ENCODE measurements at regions not wholly inside any gene's neighbourhood (a gene's known extent, or its start where the extent isn't known, plus 50 kb on each side); places are given as distances from the start of the nearest gene placed in this dataset.

GRCh38 chr2:67977464-67977863, 85.3 kb downstream of the C1D start:
- peaks cover 0 to 11% (median 0%) of the 10 kb centered on the region in 4 donors for H3K9me3 ChIP-seq
- no peaks in the 10 kb centered on the region for H3K27me3 ChIP-seq
- no peak for TF ChIP-seq CTCF (IDR thresholded peaks at IDR 0.05)
- no peak for TF ChIP-seq EP300 (IDR thresholded peaks at IDR 0.05)
- TF ChIP-seq POLR2A (IDR thresholded peaks at IDR 0.05): no peak
- no peak overlapping the region for H3K4me3 ChIP-seq
- WGBS, 2 donors: 78 to 86% methylated on average over 1 of the region's 1 CpG
- H3K36me3 ChIP-seq: no peaks in the 10 kb centered on the region
- peaks cover 0 to 7% (median 0%) of the 10 kb centered on the region in 4 donors for H3K4me1 ChIP-seq
- DNase-seq (ENCODE audit: low spot score in 2 of 2): no peak
- no peak overlapping the region for H3K27ac ChIP-seq

GRCh38 chr2:67982956-67983355, 79.8 kb downstream of the C1D start:
- no peak overlapping the region for H3K27ac ChIP-seq
- peaks cover 0 to 11% (median 0%) of the 10 kb centered on the region in 4 donors for H3K9me3 ChIP-seq

GRCh38 chr2:67984600-67984999, 78.2 kb downstream of the C1D start:
- no peak overlapping the region for H3K4me3 ChIP-seq
- H3K36me3 ChIP-seq: no peaks in the 10 kb centered on the region
- no peak for TF ChIP-seq POLR2A (IDR thresholded peaks at IDR 0.05)
- TF ChIP-seq CTCF (IDR thresholded peaks at IDR 0.05): no peak
- no peak for TF ChIP-seq EP300 (IDR thresholded peaks at IDR 0.05)
- peaks cover 0 to 11% (median 0%) of the 10 kb centered on the region in 4 donors for H3K9me3 ChIP-seq
- no peak for DNase-seq (ENCODE audit: low spot score in 2 of 2)
- no peaks in the 10 kb centered on the region for H3K27me3 ChIP-seq
- WGBS, 2 donors: 82 to 83% methylated on average over 2 of the region's 2 CpGs
- H3K27ac ChIP-seq: no peak overlapping the region
- H3K4me1 ChIP-seq: no peaks in the 10 kb centered on the region

More at GRCh38 chr2:67982956-67983355, 79.8 kb downstream of the C1D start:
- no peaks in the 10 kb centered on the region for H3K36me3 ChIP-seq
- DNase-seq (ENCODE audit: low spot score in 2 of 2): no peak
- H3K4me3 ChIP-seq: no peak overlapping the region
- no peaks in the 10 kb centered on the region for H3K27me3 ChIP-seq
- TF ChIP-seq CTCF (IDR thresholded peaks at IDR 0.05): no peak
- no peak for TF ChIP-seq EP300 (IDR thresholded peaks at IDR 0.05)
- TF ChIP-seq POLR2A (IDR thresholded peaks at IDR 0.05): no peak
- H3K4me1 ChIP-seq: no peaks in the 10 kb centered on the region

GRCh38 chr2:67985586-67985985, 77.2 kb downstream of the C1D start:
- Histone ChIP-seq H3K27ac (no peak overlapping the region), H3K4me3 (no peak overlapping the region), H3K4me1 (no peaks in the 10 kb centered on the region), H3K9me3 (peaks cover 0 to 7% (median 0%) of the 10 kb centered on the region in 4 donors), H3K27me3 (no peaks in the 10 kb centered on the region), H3K36me3 (no peaks in the 10 kb centered on the region)
- no peak for TF ChIP-seq EP300 (IDR thresholded peaks at IDR 0.05)
- no peak for TF ChIP-seq CTCF (IDR thresholded peaks at IDR 0.05)
- no peak for TF ChIP-seq POLR2A (IDR thresholded peaks at IDR 0.05)
- WGBS, 2 donors: 87 to 89% methylated on average over 2 of the region's 2 CpGs
- DNase-seq (ENCODE audit: low spot score in 2 of 2): no peak

- Histone ChIP-seq H3K9me3 (no peaks in the 10 kb centered on the region), H3K27ac (no peak overlapping the region), H3K27me3 (no peaks in the 10 kb centered on the region), H3K4me3 (no peak overlapping the region), H3K36me3 (no peaks in the 10 kb centered on the region), H3K4me1 (no peaks in the 10 kb centered on the region)
- WGBS, 2 donors: 75 to 84% methylated on average over 2 of the region's 2 CpGs
- no peak for DNase-seq (ENCODE audit: low spot score in 2 of 2)
- no peak for TF ChIP-seq POLR2A (IDR thresholded peaks at IDR 0.05)
- no peak for TF ChIP-seq CTCF (IDR thresholded peaks at IDR 0.05)
- TF ChIP-seq EP300 (IDR thresholded peaks at IDR 0.05): no peak
These were observed 76.5 kb downstream of the C1D start for GRCh38 chr2:67986258-67986657.

Data from tibial nerve (tissue), 4 donors.